SK-N-SH treated with all-trans-retinoic acid at 6 μM for 48 hours (cell line): ENCODE measurements at regions not wholly inside any gene's neighbourhood (a gene's known extent, or its start where the extent isn't known, plus 50 kb on each side); places are given as distances from the start of the nearest gene placed in this dataset.

Experiments used
- ATAC-seq: fragments of 200-7000 bp; cut with Tn5 transposase; 3 replicates; pipeline ENCODE4 v1.9.1; 2020; ENCODE audit warnings: mild to moderate bottlenecking, moderate library complexity
- ARNTL ChIP-seq: fragments of 450-650 bp; formaldehyde crosslinking; IDR thresholded peaks from 2 replicates; pipeline ENCODE4 v1.5.0; 2020; ENCODE audit warnings: low read depth, mild to moderate bottlenecking, moderate library complexity, borderline replicate concordance
- BACH2 ChIP-seq: fragments of 250-450 bp; sonication (Bioruptor Pico); IDR thresholded peaks from 2 replicates; pipeline ENCODE4 v1.9.0; 2021; ENCODE audit warnings: mild to moderate bottlenecking, borderline replicate concordance
- ESRRG ChIP-seq: fragments of 250-450 bp; sonication (Bioruptor Pico); IDR thresholded peaks from 2 replicates; pipeline ENCODE4 v1.6.1; 2021; ENCODE audit warnings: mild to moderate bottlenecking
- ISL1 ChIP-seq: fragments of 250-450 bp; sonication (Bioruptor Pico); IDR thresholded peaks from 2 replicates; pipeline ENCODE4 v2.1.2; 2022; ENCODE audit warnings: mild to moderate bottlenecking, moderate library complexity
- OSR1 ChIP-seq: fragments of 250-450 bp; sonication (Bioruptor Pico); IDR thresholded peaks from 2 replicates; pipeline ENCODE4 v1.8.0; 2022; ENCODE audit warnings: moderate library complexity, mild to moderate bottlenecking, inconsistent platforms
- PPARA ChIP-seq: fragments of 250-450 bp; sonication (Bioruptor Pico); IDR thresholded peaks from 2 replicates; pipeline ENCODE4 v1.5.0; 2020; ENCODE audit warnings: mild to moderate bottlenecking, borderline replicate concordance
- RARB ChIP-seq: fragments of 250-450 bp; sonication (Bioruptor Pico); IDR thresholded peaks from 2 replicates; pipeline ENCODE4 v1.8.0; 2021; ENCODE audit warnings: mild to moderate bottlenecking, moderate library complexity
- SNAI2 ChIP-seq: fragments of 250-450 bp; sonication (Bioruptor Pico); IDR thresholded peaks from 2 replicates; pipeline ENCODE4 v1.5.0; 2020; ENCODE audit warnings: mild to moderate bottlenecking, moderate library complexity
- TCF4 ChIP-seq: fragments of 250-450 bp; sonication (Bioruptor Pico); IDR thresholded peaks from 2 replicates; pipeline ENCODE4 v1.8.0; 2021; ENCODE audit warnings: mild to moderate bottlenecking, moderate library complexity, borderline replicate concordance
- TOX ChIP-seq: fragments of 250-450 bp; sonication (Bioruptor Pico); IDR thresholded peaks from 2 replicates; pipeline ENCODE4 v1.8.0; 2021; ENCODE audit warnings: mild to moderate bottlenecking, moderate library complexity, borderline replicate concordance
- ZC3H10 ChIP-seq: fragments of 250-450 bp; sonication (Bioruptor Pico); IDR thresholded peaks from 2 replicates; pipeline ENCODE4 v1.5.1; 2021; ENCODE audit warnings: mild to moderate bottlenecking, moderate library complexity
- ZFP3 ChIP-seq: fragments of 250-450 bp; sonication (Bioruptor Pico); IDR thresholded peaks from 2 replicates; pipeline ENCODE4 v1.5.0; 2020; ENCODE audit warnings: mild to moderate bottlenecking, moderate library complexity
- ZFP30 ChIP-seq: fragments of 450-650 bp; formaldehyde crosslinking; IDR thresholded peaks from 2 replicates; pipeline ENCODE4 v1.5.0; 2022; ENCODE audit warnings: mild to moderate bottlenecking, moderate library complexity
- ZNF565 ChIP-seq: fragments of 450-650 bp; formaldehyde crosslinking; conservative IDR thresholded peaks from 2 replicates; pipeline ENCODE4 v1.5.0; 2020; ENCODE audit warnings: low read depth, mild to moderate bottlenecking, moderate library complexity
- ZNF70 ChIP-seq: fragments of 450-650 bp; formaldehyde crosslinking; IDR thresholded peaks from 2 replicates; pipeline ENCODE4 v1.5.0; 2020; ENCODE audit warnings: mild to moderate bottlenecking, moderate library complexity
- ZNF8 ChIP-seq: fragments of 450-650 bp; formaldehyde crosslinking; IDR thresholded peaks from 2 replicates; pipeline ENCODE4 v1.5.0; 2020; ENCODE audit warnings: mild to moderate bottlenecking, moderate library complexity
- TF ChIP-seq, protein P1 (sequence below): fragments of 250-450 bp; sonication (Bioruptor Pico); IDR thresholded peaks from 2 replicates; pipeline ENCODE4 v1.5.1; 2021; ENCODE audit warnings: mild to moderate bottlenecking, moderate library complexity
- TF ChIP-seq, protein P2 (sequence below): fragments of 250-450 bp; sonication (Bioruptor Pico); IDR thresholded peaks from 2 replicates; pipeline ENCODE4 v1.5.0; 2020; ENCODE audit warnings: mild to moderate bottlenecking, moderate library complexity
- TF ChIP-seq, protein P3 (sequence below): fragments of 250-450 bp; sonication (Bioruptor Pico); IDR thresholded peaks from 2 replicates; pipeline ENCODE4 v1.8.0; 2020; ENCODE audit warnings: mild to moderate bottlenecking, moderate library complexity, borderline replicate concordance
- TF ChIP-seq, protein P4 (sequence below): fragments of 250-450 bp; sonication (Bioruptor Pico); IDR thresholded peaks from 2 replicates; pipeline ENCODE4 v1.5.1; 2020; ENCODE audit warnings: low read depth, mild to moderate bottlenecking, moderate library complexity

DNA sequence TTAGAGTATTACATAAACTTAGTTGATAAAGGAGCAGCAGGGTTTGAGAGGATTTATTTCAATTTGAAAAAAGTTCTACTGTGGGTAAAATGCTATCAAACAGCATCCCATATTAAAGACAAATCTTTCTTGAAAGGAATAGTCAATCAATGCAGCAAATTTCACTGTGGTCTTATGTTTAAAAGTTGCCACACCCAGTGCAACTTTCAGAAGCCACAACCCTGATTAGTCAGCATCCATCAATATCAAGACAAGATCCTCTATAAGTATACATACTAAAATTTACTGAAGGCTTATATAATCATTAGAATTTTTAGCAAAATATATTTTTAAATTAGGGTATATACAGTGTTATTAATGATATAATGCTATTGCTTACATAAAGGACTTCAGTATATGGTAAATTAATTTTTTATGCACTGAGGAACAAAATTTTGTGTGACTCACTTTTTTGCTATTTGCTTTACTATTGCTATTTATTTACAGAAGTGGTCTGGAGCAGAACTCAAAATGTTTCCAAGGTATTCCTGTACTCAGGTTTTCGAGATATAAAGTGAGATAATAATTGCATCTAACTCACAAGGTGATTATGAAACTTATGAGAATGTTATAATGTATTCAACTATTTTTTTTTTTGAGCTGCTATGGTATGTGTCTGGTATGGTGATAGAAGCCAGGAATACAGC, 1127.6 kb downstream of the ADGRL3 start:
- ATAC-seq, result no peak
- TF ChIP-seq ZC3H10 (CRISPR knock-in tag) (no peak), SNAI2 (CRISPR knock-in tag) (no peak), PPARA (no peak), ZFP3 (CRISPR knock-in tag) (no peak), TCF4 (CRISPR knock-in tag) (no peak), RARB (CRISPR knock-in tag) (no peak), ZFP30 (no peak)
- TF ChIP-seq, protein P1, sequence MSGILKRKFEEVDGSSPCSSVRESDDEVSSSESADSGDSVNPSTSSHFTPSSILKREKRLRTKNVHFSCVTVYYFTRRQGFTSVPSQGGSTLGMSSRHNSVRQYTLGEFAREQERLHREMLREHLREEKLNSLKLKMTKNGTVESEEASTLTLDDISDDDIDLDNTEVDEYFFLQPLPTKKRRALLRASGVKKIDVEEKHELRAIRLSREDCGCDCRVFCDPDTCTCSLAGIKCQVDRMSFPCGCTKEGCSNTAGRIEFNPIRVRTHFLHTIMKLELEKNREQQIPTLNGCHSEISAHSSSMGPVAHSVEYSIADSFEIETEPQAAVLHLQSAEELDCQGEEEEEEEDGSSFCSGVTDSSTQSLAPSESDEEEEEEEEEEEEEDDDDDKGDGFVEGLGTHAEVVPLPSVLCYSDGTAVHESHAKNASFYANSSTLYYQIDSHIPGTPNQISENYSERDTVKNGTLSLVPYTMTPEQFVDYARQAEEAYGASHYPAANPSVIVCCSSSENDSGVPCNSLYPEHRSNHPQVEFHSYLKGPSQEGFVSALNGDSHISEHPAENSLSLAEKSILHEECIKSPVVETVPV, result no peak
- TF ChIP-seq, protein P2, sequence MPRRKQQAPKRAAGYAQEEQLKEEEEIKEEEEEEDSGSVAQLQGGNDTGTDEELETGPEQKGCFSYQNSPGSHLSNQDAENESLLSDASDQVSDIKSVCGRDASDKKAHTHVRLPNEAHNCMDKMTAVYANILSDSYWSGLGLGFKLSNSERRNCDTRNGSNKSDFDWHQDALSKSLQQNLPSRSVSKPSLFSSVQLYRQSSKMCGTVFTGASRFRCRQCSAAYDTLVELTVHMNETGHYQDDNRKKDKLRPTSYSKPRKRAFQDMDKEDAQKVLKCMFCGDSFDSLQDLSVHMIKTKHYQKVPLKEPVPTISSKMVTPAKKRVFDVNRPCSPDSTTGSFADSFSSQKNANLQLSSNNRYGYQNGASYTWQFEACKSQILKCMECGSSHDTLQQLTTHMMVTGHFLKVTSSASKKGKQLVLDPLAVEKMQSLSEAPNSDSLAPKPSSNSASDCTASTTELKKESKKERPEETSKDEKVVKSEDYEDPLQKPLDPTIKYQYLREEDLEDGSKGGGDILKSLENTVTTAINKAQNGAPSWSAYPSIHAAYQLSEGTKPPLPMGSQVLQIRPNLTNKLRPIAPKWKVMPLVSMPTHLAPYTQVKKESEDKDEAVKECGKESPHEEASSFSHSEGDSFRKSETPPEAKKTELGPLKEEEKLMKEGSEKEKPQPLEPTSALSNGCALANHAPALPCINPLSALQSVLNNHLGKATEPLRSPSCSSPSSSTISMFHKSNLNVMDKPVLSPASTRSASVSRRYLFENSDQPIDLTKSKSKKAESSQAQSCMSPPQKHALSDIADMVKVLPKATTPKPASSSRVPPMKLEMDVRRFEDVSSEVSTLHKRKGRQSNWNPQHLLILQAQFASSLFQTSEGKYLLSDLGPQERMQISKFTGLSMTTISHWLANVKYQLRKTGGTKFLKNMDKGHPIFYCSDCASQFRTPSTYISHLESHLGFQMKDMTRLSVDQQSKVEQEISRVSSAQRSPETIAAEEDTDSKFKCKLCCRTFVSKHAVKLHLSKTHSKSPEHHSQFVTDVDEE (CRISPR knock-in tag), result no peak
- TF ChIP-seq, protein P3, sequence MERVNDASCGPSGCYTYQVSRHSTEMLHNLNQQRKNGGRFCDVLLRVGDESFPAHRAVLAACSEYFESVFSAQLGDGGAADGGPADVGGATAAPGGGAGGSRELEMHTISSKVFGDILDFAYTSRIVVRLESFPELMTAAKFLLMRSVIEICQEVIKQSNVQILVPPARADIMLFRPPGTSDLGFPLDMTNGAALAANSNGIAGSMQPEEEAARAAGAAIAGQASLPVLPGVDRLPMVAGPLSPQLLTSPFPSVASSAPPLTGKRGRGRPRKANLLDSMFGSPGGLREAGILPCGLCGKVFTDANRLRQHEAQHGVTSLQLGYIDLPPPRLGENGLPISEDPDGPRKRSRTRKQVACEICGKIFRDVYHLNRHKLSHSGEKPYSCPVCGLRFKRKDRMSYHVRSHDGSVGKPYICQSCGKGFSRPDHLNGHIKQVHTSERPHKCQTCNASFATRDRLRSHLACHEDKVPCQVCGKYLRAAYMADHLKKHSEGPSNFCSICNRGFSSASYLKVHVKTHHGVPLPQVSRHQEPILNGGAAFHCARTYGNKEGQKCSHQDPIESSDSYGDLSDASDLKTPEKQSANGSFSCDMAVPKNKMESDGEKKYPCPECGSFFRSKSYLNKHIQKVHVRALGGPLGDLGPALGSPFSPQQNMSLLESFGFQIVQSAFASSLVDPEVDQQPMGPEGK (CRISPR knock-in tag), result no peak

DNA sequence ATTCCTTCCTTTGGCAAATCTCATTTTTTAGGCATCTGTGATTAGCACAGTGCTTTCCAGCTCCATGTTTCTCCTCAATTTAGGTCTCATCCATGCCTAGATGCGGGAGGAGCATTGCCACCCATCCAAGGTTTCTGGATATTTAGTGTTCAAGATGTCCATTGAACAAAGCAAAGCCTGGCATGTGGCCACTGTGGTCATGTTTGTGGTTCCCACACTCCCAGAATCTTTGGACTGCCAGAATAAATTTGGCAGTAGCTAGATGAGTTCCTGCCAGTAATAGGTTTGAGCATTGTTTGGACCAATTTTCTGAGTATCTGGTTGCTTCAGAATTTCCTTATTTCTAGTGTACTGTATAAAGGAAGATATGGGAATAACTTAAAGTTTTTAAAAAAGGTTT, 1124.1 kb downstream of the ADGRL3 start:
- TF ChIP-seq ZNF8 (CRISPR knock-in tag), result no peak
- TF ChIP-seq, protein P1, result no peak
- TF ChIP-seq BACH2 (CRISPR knock-in tag), result no peak
- TF ChIP-seq ESRRG (CRISPR knock-in tag), result no peak
- TF ChIP-seq TOX (CRISPR knock-in tag), result no peak
- no peak for ATAC-seq

DNA sequence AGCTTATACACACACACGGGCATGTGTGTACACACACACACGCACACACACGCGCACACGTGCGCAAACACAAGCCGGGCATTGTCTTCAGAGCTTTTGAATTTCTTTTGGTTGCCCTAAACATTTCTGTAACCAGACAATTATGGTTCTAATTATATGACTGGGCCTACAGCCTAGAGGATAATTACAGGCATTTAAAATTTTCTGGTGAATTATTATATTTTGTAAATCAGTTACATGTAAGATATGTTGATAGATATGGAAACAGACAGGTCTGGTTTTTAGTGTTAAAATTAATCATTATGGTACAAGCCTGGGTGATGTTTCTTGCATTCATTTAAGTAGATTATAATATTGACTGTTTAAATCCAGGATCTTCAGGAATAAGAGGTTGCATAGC, 1120.5 kb downstream of the ADGRL3 start:
- no peak for ATAC-seq
- TF ChIP-seq ZNF70 (CRISPR knock-in tag) (no peak), TCF4 (CRISPR knock-in tag) (peak; percentile 90)

DNA sequence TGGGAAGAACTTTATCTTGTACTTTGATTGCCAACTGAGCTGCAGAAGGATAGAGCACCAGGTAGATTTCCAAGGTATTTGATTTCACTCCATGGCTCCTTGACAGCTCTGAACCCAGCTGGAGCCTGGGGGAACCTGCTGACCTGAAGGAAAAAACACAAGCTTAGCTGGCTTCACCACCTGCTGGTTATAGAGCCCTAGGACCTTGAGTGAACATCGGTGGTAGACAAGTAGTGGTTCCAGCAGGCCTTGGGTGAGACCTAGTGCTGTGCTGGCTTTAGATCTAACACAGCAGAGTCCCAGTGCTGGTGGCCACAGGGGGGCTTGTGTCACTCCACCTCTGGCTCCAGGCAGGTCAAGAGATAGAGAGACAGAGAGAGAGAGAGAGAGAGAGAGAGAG, 1102.6 kb downstream of the ADGRL3 start:
- ATAC-seq, result no peak

More for the DNA sequence above, 1102.6 kb downstream of the ADGRL3 start:
- TF ChIP-seq, protein P1, result no peak
- TF ChIP-seq, protein P4, sequence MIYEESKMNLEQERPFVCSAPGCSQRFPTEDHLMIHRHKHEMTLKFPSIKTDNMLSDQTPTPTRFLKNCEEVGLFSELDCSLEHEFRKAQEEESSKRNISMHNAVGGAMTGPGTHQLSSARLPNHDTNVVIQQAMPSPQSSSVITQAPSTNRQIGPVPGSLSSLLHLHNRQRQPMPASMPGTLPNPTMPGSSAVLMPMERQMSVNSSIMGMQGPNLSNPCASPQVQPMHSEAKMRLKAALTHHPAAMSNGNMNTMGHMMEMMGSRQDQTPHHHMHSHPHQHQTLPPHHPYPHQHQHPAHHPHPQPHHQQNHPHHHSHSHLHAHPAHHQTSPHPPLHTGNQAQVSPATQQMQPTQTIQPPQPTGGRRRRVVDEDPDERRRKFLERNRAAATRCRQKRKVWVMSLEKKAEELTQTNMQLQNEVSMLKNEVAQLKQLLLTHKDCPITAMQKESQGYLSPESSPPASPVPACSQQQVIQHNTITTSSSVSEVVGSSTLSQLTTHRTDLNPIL (CRISPR knock-in tag), result no peak
- TF ChIP-seq, protein P2 (CRISPR knock-in tag), result no peak
- no peak for TF ChIP-seq ARNTL (CRISPR knock-in tag)
- TF ChIP-seq ZNF565, result no peak
- TF ChIP-seq ISL1 (CRISPR knock-in tag), result no peak
- TF ChIP-seq OSR1 (CRISPR knock-in tag), result no peak
- no peak for TF ChIP-seq ZFP30
- TF ChIP-seq SNAI2 (CRISPR knock-in tag), result no peak
- TF ChIP-seq RARB (CRISPR knock-in tag), result no peak
- TF ChIP-seq, all 23 proteins: peak for 0
